GM12892 (cell line): ENCODE measurements at regions not wholly inside any gene's neighbourhood (a gene's known extent, or its start where the extent isn't known, plus 50 kb on each side); places are given as distances from the start of the nearest gene placed in this dataset.

Experiments
- POLR2A ChIP-seq: IDR thresholded peaks from 2 replicates; pipeline ENCODE4 v1.6.1; 2011; ENCODE audit warnings: low read depth, low read length, control low read depth
- POLR2AphosphoS5 ChIP-seq: IDR thresholded peaks from 2 replicates; pipeline ENCODE4 v1.6.1; 2011; ENCODE audit warnings: low read depth, low read length, control low read depth
- TAF1 ChIP-seq: IDR thresholded peaks from 2 replicates; pipeline ENCODE4 v1.6.1; 2011; ENCODE audit warnings: low read depth, mild to moderate bottlenecking, control low read depth, low read length, borderline replicate concordance

GRCh38 chr4:157792716-157793115 is 380.1 kb downstream of the GASK1B start:
- TF ChIP-seq TAF1, result no peak
- no peak for TF ChIP-seq POLR2A
- TF ChIP-seq POLR2AphosphoS5, result no peak
